OCI-LY7 (cell line): ENCODE measurements at regions not wholly inside any gene's neighbourhood (a gene's known extent, or its start where the extent isn't known, plus 50 kb on each side); places are given as distances from the start of the nearest gene placed in this dataset.

Experiments used
- BruUV-seq: library from RNA; stranded (reverse); fragments of 400-500 nt; replicated peaks from 2 replicates; lab custom pipeline; 2021; lab: Mats Ljungman, UMichigan
- CTCF ChIA-PET: fragments of 300-600 bp; sonication (Branson Sonifier 250); formaldehyde crosslinking; loops from one replicate; lab custom pipeline; 2022; ENCODE audit warnings: antibody characterized with exemption; ENCODE audit not compliant: unreplicated experiment; lab: Charles Lee
- POLR2A ChIA-PET: fragments of 300-600 bp; sonication (Branson Sonifier 250); formaldehyde crosslinking; loops from one replicate; lab custom pipeline; 2022; ENCODE audit warnings: antibody characterized with exemption; lab: Charles Lee
- DNase-seq: peaks from one replicate; pipeline ENCODE4 v3.0.0-alpha.2; 2015; ENCODE audit warnings: low spot score
- H2AFZ ChIP-seq: fragments of 200-600 bp; sonication (generic), shearing (Covaris generic); 2 replicates; pipeline ENCODE4 v1.6.1; 2014; ENCODE audit warnings: mild to moderate bottlenecking, antibody characterized with exemption, low read length, moderate library complexity
- H3K27ac ChIP-seq: fragments of 200-600 bp; sonication (generic); 2 replicates; pipeline ENCODE4 v1.5.1; 2014; ENCODE audit warnings: mixed run types, low read depth, mild to moderate bottlenecking, moderate library complexity, low read length, inconsistent platforms; ENCODE audit not compliant: poor library complexity, severe bottlenecking
- H3K36me3 ChIP-seq: fragments of 200-600 bp; sonication (generic); 2 replicates; pipeline ENCODE4 v1.6.1; 2014; ENCODE audit warnings: mild to moderate bottlenecking, antibody characterized with exemption, low read length, moderate library complexity, mixed read lengths; ENCODE audit not compliant: insufficient read depth
- H3K4me1 ChIP-seq: fragments of 200-600 bp; sonication (generic); 2 replicates; pipeline ENCODE4 v1.5.1; 2014; ENCODE audit warnings: mild to moderate bottlenecking, low read length; ENCODE audit not compliant: insufficient read depth, poor library complexity, severe bottlenecking
- H3K4me2 ChIP-seq: fragments of 200-600 bp; sonication (generic); 2 replicates; pipeline ENCODE4 v1.6.1; 2014; ENCODE audit warnings: mild to moderate bottlenecking, low read length
- H3K4me3 ChIP-seq: fragments of 200-600 bp; sonication (generic); 2 replicates; pipeline ENCODE4 v1.5.1; 2014; ENCODE audit warnings: mild to moderate bottlenecking, low read depth, low read length; ENCODE audit not compliant: poor library complexity, severe bottlenecking
- H3K79me2 ChIP-seq: fragments of 200-600 bp; sonication (generic); 2 replicates; pipeline ENCODE4 v1.6.1; 2016; ENCODE audit warnings: low read depth, mild to moderate bottlenecking, low read length, moderate library complexity, mixed read lengths; ENCODE audit not compliant: insufficient read depth
- H3K9me2 ChIP-seq: fragments of 200-600 bp; sonication (generic); 2 replicates; pipeline ENCODE4 v1.6.1; 2016; ENCODE audit warnings: mild to moderate bottlenecking, low read length, mixed read lengths; ENCODE audit not compliant: insufficient read depth
- H3K9me3 ChIP-seq: fragments of 200-600 bp; sonication (generic); 2 replicates; pipeline ENCODE4 v1.6.1; 2014; ENCODE audit warnings: mild to moderate bottlenecking, mixed run types, low read length, mixed read lengths
- H4K20me1 ChIP-seq: fragments of 200-600 bp; sonication (generic); 2 replicates; pipeline ENCODE4 v1.6.1; 2014; ENCODE audit warnings: mild to moderate bottlenecking, antibody characterized with exemption, low read length, moderate library complexity, mixed read lengths; ENCODE audit not compliant: insufficient read depth
- CTCF ChIP-seq: fragments of 200-600 bp; sonication (generic); conservative IDR thresholded peaks from 2 replicates; pipeline ENCODE4 v1.5.1; 2014; ENCODE audit warnings: mild to moderate bottlenecking, antibody characterized with exemption, low read length, moderate library complexity, mixed read lengths
- EZH2phosphoT487 ChIP-seq: fragments of 200-600 bp; sonication (generic); IDR thresholded peaks from 2 replicates; pipeline ENCODE4 v1.6.1; 2018; ENCODE audit warnings: low read depth, borderline replicate concordance, mild to moderate bottlenecking, mixed run types, antibody characterized with exemption, low read length, moderate library complexity, mixed read lengths
- intact Hi-C: fragments of 100-400 bp; cut with micrococcal nuclease; formaldehyde crosslinking; loops from one replicate; pipeline ENCODE4 v1.10.0; 2022; ENCODE audit not compliant: unreplicated experiment

- no peak for DNase-seq
- Histone ChIP-seq H4K20me1 (no peaks in the 10 kb centered on the region), H3K9me2 (no peaks in the 10 kb centered on the region), H3K9me3 (no peaks in the 10 kb centered on the region), H3K4me1 (peaks cover 5% of the 10 kb centered on the region), H3K79me2 (no peaks in the 10 kb centered on the region), H3K4me2 (no peak overlapping the region), H2AFZ (no peak overlapping the region), H3K27ac (no peak overlapping the region), H3K4me3 (no peak overlapping the region), H3K36me3 (no peaks in the 10 kb centered on the region)
- ChIA-PET CTCF (no interaction called here), POLR2A (interaction anchor here (0.9 kb wide), 1 partner anchor 12 kb away, joined by 6 read pairs; no protein-coding TSS in a partner anchor)
- intact Hi-C loops: no loop called here
- no peak for TF ChIP-seq CTCF
- no TSS peak for BruUV-seq
Observed at GRCh38 chr21:34004013-34004938, 69.1 kb upstream of the MRPS6 start.

- no peaks in the 10 kb centered on the region for H3K36me3 ChIP-seq
- no peaks in the 10 kb centered on the region for H4K20me1 ChIP-seq
- intact Hi-C loops: no loop called here
- H3K4me1 ChIP-seq: peaks cover 5% of the 10 kb centered on the region
- POLR2A ChIA-PET: no interaction called here
- H3K9me2 ChIP-seq: no peaks in the 10 kb centered on the region
- H3K79me2 ChIP-seq: no peaks in the 10 kb centered on the region
- no peak for DNase-seq
- CTCF ChIA-PET: no interaction called here
- no TSS peak for BruUV-seq
- no peak overlapping the region for H2AFZ ChIP-seq
- H3K4me3 ChIP-seq: no peak overlapping the region
- TF ChIP-seq EZH2phosphoT487: no peak
- TF ChIP-seq CTCF: no peak
- H3K9me3 ChIP-seq: no peaks in the 10 kb centered on the region
- no peak overlapping the region for H3K4me2 ChIP-seq
- no peak overlapping the region for H3K27ac ChIP-seq
Observed at GRCh38 chr21:34003428-34003827, 70.0 kb upstream of the MRPS6 start.

- no peaks in the 10 kb centered on the region for H3K9me2 ChIP-seq
- POLR2A ChIA-PET: interaction anchor here (0.7 kb wide), 1 partner anchor 23 kb away, joined by 6 read pairs; no protein-coding TSS in a partner anchor
- intact Hi-C loops: no loop called here
- H3K4me2 ChIP-seq: no peak overlapping the region
- H2AFZ ChIP-seq: no peak overlapping the region
- peaks cover 5% of the 10 kb centered on the region for H3K4me1 ChIP-seq
- no peak for DNase-seq
- no peaks in the 10 kb centered on the region for H4K20me1 ChIP-seq
- H3K4me3 ChIP-seq: no peak overlapping the region
- CTCF ChIA-PET: interaction anchor here (1.2 kb wide), 1 partner anchor 12 kb away, joined by 3 read pairs; no protein-coding TSS in a partner anchor
- no peaks in the 10 kb centered on the region for H3K79me2 ChIP-seq
- no peaks in the 10 kb centered on the region; the same call in 1 of the 2 replicates for H3K36me3 ChIP-seq
- no peak overlapping the region for H3K27ac ChIP-seq
- peaks cover 12% of the 10 kb centered on the region; the same call in 1 of the 2 replicates for H3K9me3 ChIP-seq
- BruUV-seq: no TSS peak
- TF ChIP-seq EZH2phosphoT487 (no peak), CTCF (no peak)
Observed at GRCh38 chr21:34000375-34000774, 73.0 kb upstream of the MRPS6 start.
